HFFc6 (cell line): ENCODE measurements at regions not wholly inside any gene's neighbourhood (a gene's known extent, or its start where the extent isn't known, plus 50 kb on each side); places are given as distances from the start of the nearest gene placed in this dataset.
"Not testable (repeated sequence)": the region's sequence is repeated elsewhere in the genome, so short reads cannot be mapped to it uniquely, and the experiment has no call there.

Source experiments
- DNase-seq: peaks from one replicate; pipeline ENCODE4 v3.0.0-alpha.2; 2018
- H3K27ac Mint-ChIP-seq: 2 replicates; pipeline ENCODE4 v1.8.0; 2020; ENCODE audit warnings: mild to moderate bottlenecking, mixed read lengths
- H3K27me3 Mint-ChIP-seq: 2 replicates; pipeline ENCODE4 v1.8.0; 2021; ENCODE audit warnings: mild to moderate bottlenecking, moderate library complexity, mixed read lengths; ENCODE audit not compliant: insufficient read depth
- H3K36me3 Mint-ChIP-seq: 2 replicates; pipeline ENCODE4 v1.8.0; 2021; ENCODE audit warnings: low read depth, mixed read lengths
- H3K4me1 Mint-ChIP-seq: 2 replicates; pipeline ENCODE4 v1.8.0; 2020; ENCODE audit warnings: low read depth, mixed read lengths
- H3K4me3 Mint-ChIP-seq: 2 replicates; pipeline ENCODE4 v1.8.0; 2020; ENCODE audit warnings: mild to moderate bottlenecking, moderate library complexity, mixed read lengths
- H3K9me3 Mint-ChIP-seq: 2 replicates; pipeline ENCODE4 v1.8.0; 2020; ENCODE audit warnings: mild to moderate bottlenecking, mixed read lengths
- TF ChIP-seq, protein P1 (sequence below): fragments of 200-600 bp; sonication (generic); IDR thresholded peaks from 2 replicates; pipeline ENCODE4 v1.5.0; 2021; ENCODE audit warnings: antibody characterized with exemption, mild to moderate bottlenecking

DNA sequence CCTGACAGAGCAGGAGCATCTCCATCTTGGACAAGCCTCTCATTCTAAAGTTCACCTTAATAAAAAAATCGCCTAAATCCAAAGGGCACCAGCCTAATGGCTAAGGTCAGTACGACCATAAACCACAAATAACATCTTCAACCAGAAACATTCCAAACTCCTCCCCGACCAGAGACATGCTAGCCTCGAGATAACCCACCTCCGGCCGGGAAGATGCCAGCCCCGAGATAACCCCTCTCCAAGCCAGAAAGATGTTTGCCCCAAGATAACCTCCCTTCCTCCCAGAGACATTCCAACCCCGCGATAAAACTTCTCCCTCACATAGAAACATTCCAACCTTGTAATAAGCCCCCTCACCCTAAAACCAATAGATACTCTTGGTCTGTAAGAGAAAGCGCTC, 86.8 kb upstream of the PKP2 start:
- Mint-ChIP-seq H3K4me3 (no peak overlapping the region), H3K27me3 (no peaks in the 10 kb centered on the region), H3K4me1 (no peaks in the 10 kb centered on the region), H3K27ac (no peak overlapping the region), H3K36me3 (no peaks in the 10 kb centered on the region), H3K9me3 (peaks cover 25% of the 10 kb centered on the region)
- DNase-seq: no peak
- TF ChIP-seq, protein P1, sequence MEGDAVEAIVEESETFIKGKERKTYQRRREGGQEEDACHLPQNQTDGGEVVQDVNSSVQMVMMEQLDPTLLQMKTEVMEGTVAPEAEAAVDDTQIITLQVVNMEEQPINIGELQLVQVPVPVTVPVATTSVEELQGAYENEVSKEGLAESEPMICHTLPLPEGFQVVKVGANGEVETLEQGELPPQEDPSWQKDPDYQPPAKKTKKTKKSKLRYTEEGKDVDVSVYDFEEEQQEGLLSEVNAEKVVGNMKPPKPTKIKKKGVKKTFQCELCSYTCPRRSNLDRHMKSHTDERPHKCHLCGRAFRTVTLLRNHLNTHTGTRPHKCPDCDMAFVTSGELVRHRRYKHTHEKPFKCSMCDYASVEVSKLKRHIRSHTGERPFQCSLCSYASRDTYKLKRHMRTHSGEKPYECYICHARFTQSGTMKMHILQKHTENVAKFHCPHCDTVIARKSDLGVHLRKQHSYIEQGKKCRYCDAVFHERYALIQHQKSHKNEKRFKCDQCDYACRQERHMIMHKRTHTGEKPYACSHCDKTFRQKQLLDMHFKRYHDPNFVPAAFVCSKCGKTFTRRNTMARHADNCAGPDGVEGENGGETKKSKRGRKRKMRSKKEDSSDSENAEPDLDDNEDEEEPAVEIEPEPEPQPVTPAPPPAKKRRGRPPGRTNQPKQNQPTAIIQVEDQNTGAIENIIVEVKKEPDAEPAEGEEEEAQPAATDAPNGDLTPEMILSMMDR: no peak

DNA sequence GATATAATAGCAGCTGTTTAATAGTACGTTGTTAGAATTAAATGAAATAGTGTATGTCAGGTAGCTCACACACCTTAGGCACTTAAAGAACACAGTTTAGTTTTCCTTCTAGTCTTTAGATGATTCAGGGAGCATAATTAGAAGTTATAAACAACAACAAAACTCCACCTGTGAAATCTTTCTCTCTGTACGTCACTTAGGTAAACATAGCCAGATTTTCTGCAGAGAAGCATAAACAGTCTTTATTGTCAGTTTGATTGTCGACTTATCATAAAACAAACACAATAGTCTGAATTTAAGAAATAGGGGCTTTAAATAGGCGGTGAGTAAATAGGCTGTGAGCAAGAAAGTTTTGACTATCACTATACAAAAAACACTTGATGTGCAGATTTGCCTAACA, 84.6 kb upstream of the PKP2 start:
- H3K4me1 Mint-ChIP-seq: no peaks in the 10 kb centered on the region
- no peaks in the 10 kb centered on the region for H3K27me3 Mint-ChIP-seq
- no peaks in the 10 kb centered on the region for H3K36me3 Mint-ChIP-seq
- no peak overlapping the region for H3K27ac Mint-ChIP-seq
- TF ChIP-seq, protein P1: no peak
- DNase-seq: no peak
- peaks cover 22% of the 10 kb centered on the region for H3K9me3 Mint-ChIP-seq
- no peak overlapping the region for H3K4me3 Mint-ChIP-seq

DNA sequence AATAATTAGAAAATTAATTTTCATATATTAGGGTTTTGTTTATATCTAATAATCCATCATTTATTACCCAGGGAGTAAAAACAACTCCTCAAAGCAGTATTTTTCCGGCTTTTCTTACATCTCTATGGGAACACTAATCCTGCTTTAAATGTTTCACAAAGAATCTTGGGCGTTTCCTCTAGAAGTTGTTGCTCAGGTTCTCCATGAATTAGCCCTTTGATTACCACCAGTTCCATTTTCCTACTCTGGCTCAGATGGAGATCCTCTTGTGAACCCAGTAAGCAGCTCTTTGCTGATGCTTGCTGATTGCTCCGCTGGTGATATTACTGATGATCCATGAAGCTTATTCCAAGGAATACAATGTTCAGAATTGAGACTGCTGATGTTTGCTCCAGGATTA, 78.5 kb upstream of the PKP2 start:
- H3K4me1 Mint-ChIP-seq: no peaks in the 10 kb centered on the region
- H3K27ac Mint-ChIP-seq: no peak overlapping the region
- H3K36me3 Mint-ChIP-seq: no peaks in the 10 kb centered on the region
- no peaks in the 10 kb centered on the region for H3K27me3 Mint-ChIP-seq
- DNase-seq: no peak
- no peak overlapping the region for H3K4me3 Mint-ChIP-seq
- TF ChIP-seq, protein P1: no peak
- peaks cover 39% of the 10 kb centered on the region for H3K9me3 Mint-ChIP-seq

DNA sequence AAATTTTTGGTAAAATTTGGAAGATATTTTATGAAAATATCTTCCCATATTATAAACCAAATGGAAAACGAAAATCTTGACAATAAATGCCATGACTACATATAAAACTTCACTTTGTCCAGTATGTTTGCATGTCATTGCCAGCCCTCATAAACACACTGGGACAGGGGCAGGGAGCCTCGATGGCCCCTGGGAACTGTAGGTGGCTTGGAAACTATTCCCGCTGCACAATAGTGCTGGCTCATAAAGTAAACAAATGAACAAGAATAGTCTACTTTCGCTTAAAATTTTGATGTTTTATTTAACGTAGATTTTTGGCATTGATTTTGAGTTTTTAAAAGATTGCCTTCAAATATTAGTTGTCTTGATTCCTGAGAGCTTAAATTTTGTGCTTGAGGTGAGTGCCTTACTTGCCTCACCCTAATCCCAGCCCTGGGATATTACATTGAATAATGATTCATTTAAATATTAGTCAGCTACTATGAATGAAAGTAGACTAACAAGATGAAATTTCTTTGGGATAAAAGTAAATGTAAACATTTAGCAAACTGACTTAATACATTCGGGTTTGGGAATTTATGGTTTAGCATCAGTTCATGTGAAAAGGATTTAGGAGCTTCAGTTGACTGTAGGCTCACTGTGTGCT, 74.0 kb upstream of the PKP2 start:
- Mint-ChIP-seq H3K9me3 (peaks cover 28% of the 10 kb centered on the region), H3K36me3 (no peaks in the 10 kb centered on the region), H3K4me3 (no peak overlapping the region), H3K27me3 (no peaks in the 10 kb centered on the region), H3K27ac (no peak overlapping the region), H3K4me1 (no peaks in the 10 kb centered on the region)
- TF ChIP-seq, protein P1: no peak
- no peak for DNase-seq

DNA sequence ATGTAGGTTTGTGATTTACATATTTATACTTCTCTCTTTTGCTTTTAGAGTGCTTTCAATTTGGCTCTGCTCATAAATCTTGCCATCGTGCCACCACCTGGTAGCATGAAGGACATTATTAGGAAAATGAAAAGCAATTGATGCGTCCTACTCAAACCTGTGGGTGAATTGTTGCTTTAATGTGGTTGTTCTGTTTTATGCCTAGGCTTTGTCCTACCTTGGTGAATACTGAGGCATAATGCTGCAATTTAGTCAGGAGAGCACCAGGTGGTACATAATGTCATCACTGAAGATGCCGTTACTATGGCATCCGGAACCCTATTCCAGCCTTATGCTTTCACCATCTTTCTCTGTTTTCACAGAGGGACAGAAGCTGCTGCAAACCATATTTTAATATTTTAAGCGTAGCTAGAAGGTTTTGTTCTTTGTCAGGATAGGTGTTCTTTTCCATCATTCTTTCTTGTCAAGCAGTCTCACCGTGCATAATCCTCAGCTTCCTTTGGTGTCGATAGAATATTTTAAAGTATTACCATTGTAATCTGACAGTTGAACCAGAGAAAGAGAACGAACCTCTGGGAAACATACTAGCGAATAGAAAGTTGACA, 68.5 kb upstream of the PKP2 start:
- peaks cover 5% of the 10 kb centered on the region for H3K9me3 Mint-ChIP-seq
- H3K27ac Mint-ChIP-seq: no peak overlapping the region
- H3K4me3 Mint-ChIP-seq: no peak overlapping the region
- H3K36me3 Mint-ChIP-seq: no peaks in the 10 kb centered on the region
- H3K4me1 Mint-ChIP-seq: no peaks in the 10 kb centered on the region
- no peak for DNase-seq
- H3K27me3 Mint-ChIP-seq: no peaks in the 10 kb centered on the region
- TF ChIP-seq, protein P1: no peak

DNA sequence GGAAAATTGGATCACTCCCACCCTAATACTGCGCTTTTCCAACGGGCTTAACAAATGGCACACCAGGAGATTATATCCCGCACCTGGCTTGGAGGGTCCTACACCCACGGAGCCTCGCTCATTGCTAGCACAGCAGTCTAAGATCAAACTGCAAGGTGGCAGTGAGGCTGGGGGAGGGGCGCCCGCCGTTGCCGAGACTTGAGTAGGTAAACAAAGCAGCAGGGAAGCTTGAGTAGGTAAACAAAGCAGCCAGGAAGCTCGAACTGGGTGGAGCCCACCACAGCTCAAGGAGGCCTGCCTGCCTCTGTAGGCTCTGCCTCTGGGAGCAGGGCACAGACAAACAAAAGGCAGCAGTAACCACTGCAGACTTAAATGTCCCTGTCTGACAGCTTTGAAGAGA, 59.8 kb upstream of the PKP2 start:
- not testable (repeated sequence) for H3K27me3 Mint-ChIP-seq, H3K4me3 Mint-ChIP-seq, H3K27ac Mint-ChIP-seq, H3K36me3 Mint-ChIP-seq, H3K4me1 Mint-ChIP-seq, DNase-seq
- peaks cover 24% of the 10 kb centered on the region for H3K9me3 Mint-ChIP-seq
